ENCODE measurements at regions not wholly inside any gene's neighbourhood (a gene's known extent, or its start where the extent isn't known, plus 50 kb on each side); places are given as distances from the start of the nearest gene placed in this dataset.

DNA sequence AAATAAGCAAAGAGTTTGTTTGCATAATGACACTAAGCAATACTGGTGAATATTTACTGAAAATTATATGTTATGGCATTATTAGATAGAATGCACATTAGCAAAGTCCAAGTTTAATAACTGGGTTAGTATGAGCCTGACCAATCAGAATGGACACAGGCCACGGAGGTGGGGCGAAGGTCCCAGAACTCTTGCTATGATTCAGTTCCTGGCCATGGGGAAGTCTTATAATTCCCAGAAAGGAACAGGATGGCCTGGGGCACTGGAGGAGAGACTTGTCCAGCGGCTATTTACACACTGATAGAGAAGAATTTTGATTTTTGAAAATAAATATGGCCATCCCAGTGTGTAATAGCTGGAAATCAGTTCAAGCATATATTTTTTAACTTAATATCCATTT lies 372.0 kb downstream of the EFNB2 start:
- TF ChIP-seq, protein P1, sequence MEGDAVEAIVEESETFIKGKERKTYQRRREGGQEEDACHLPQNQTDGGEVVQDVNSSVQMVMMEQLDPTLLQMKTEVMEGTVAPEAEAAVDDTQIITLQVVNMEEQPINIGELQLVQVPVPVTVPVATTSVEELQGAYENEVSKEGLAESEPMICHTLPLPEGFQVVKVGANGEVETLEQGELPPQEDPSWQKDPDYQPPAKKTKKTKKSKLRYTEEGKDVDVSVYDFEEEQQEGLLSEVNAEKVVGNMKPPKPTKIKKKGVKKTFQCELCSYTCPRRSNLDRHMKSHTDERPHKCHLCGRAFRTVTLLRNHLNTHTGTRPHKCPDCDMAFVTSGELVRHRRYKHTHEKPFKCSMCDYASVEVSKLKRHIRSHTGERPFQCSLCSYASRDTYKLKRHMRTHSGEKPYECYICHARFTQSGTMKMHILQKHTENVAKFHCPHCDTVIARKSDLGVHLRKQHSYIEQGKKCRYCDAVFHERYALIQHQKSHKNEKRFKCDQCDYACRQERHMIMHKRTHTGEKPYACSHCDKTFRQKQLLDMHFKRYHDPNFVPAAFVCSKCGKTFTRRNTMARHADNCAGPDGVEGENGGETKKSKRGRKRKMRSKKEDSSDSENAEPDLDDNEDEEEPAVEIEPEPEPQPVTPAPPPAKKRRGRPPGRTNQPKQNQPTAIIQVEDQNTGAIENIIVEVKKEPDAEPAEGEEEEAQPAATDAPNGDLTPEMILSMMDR (IDR thresholded peaks at IDR 0.05), result no peak
- TF ChIP-seq EP300 (IDR thresholded peaks at IDR 0.05), result no peak
